A549 (cell line): ENCODE measurements at regions not wholly inside any gene's neighbourhood (a gene's known extent, or its start where the extent isn't known, plus 50 kb on each side); places are given as distances from the start of the nearest gene placed in this dataset.

Source experiments
- EHF ChIP-seq: fragments of 250-450 bp; sonication (Bioruptor Pico); IDR thresholded peaks from 2 replicates; pipeline ENCODE4 v1.5.0; 2020; ENCODE audit warnings: mild to moderate bottlenecking
- EP300 ChIP-seq, 2 experiments: fragments of >200 bp; sonication (Bioruptor Twin); formaldehyde crosslinking; IDR thresholded peaks; 2 replicates in 1 of 2; 3 replicates in 1 of 2; pipeline ENCODE4 v1.6.1; 2016 to 2017
- HMGXB4 ChIP-seq: fragments of 250-450 bp; sonication (Bioruptor Pico); IDR thresholded peaks from 2 replicates; pipeline ENCODE4 v1.5.0; 2021; ENCODE audit warnings: mild to moderate bottlenecking, moderate library complexity, borderline replicate concordance
- HOXB5 ChIP-seq: fragments of 250-450 bp; sonication (Bioruptor Pico); IDR thresholded peaks from 2 replicates; pipeline ENCODE4 v1.5.0; 2020; ENCODE audit warnings: mild to moderate bottlenecking, moderate library complexity
- POLR2A ChIP-seq: IDR thresholded peaks from 2 replicates; pipeline ENCODE4 v1.6.1; 2012; ENCODE audit warnings: mild to moderate bottlenecking, low read length
- TF ChIP-seq, protein P1 (sequence below): fragments of >200 bp; sonication (Bioruptor Twin); formaldehyde crosslinking; IDR thresholded peaks from 3 replicates; pipeline ENCODE4 v1.5.1; 2016

DNA sequence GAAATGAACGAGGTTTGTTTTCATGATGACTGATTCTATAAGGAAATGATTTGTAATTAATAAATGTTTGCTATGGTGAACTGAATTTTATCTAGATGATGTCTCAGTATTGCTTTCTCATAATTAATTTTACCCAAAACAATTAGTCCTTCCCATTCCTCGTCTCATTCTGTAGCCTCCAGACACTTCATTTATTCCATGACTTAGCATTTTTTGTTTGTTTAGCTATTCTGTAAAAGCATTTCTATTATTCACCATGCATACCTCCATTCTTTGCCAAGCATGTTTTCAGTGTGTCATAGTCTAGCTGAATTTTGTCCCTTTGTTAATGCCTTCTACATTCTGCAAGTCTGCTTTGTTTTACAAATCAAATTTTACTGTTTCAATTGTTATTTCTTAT, 137.4 kb upstream of the RPL10L start:
- TF ChIP-seq POLR2A (no peak), HMGXB4 (no peak), EP300 (IDR thresholded peaks at IDR 0.05) (no peak), EHF (CRISPR knock-in tag) (no peak), HOXB5 (no peak)
- TF ChIP-seq, protein P1, sequence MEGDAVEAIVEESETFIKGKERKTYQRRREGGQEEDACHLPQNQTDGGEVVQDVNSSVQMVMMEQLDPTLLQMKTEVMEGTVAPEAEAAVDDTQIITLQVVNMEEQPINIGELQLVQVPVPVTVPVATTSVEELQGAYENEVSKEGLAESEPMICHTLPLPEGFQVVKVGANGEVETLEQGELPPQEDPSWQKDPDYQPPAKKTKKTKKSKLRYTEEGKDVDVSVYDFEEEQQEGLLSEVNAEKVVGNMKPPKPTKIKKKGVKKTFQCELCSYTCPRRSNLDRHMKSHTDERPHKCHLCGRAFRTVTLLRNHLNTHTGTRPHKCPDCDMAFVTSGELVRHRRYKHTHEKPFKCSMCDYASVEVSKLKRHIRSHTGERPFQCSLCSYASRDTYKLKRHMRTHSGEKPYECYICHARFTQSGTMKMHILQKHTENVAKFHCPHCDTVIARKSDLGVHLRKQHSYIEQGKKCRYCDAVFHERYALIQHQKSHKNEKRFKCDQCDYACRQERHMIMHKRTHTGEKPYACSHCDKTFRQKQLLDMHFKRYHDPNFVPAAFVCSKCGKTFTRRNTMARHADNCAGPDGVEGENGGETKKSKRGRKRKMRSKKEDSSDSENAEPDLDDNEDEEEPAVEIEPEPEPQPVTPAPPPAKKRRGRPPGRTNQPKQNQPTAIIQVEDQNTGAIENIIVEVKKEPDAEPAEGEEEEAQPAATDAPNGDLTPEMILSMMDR: no peak
